ENCODE measurements at regions not wholly inside any gene's neighbourhood (a gene's known extent, or its start where the extent isn't known, plus 50 kb on each side); places are given as distances from the start of the nearest gene placed in this dataset.

GRCh38 chr22:48782326-48782725, 1045.3 kb downstream of the BRD1 start:
- Histone ChIP-seq H3K27me3 (ENCODE audit: control insufficient read depth, insufficient read depth, low read length) (no peaks in the 10 kb centered on the region), H4K5ac (ENCODE audit: low read depth, low read length) (no peak overlapping the region), H3K9ac (ENCODE audit: low read depth, low read length) (no peak overlapping the region), H2BK20ac (ENCODE audit: low read depth, low read length) (no peak overlapping the region), H3K4ac (ENCODE audit: low read depth, low read length) (no peak overlapping the region), H4K91ac (ENCODE audit: insufficient read depth, low read depth, low read length) (no peak overlapping the region), H2AFZ (replicated peaks; ENCODE audit: low read length, poor library complexity) (no peak overlapping the region), H3K27ac (ENCODE audit: insufficient read depth, low read length) (no peak overlapping the region), H3K9me3 (ENCODE audit: control insufficient read depth, insufficient read depth, low read length) (peaks cover 71% of the 10 kb centered on the region), H2BK5ac (ENCODE audit: low read depth, low read length, poor library complexity, severe bottlenecking) (no peak overlapping the region), H3K9me1 (ENCODE audit: insufficient read depth, low read length) (no peaks in the 10 kb centered on the region), H3K56ac (ENCODE audit: extremely low read depth, insufficient read depth, low read length) (no peak overlapping the region), H3K18ac (ENCODE audit: low read depth, low read length) (no peak overlapping the region), H2BK120ac (ENCODE audit: low read depth, low read length) (no peak overlapping the region), H2BK15ac (ENCODE audit: low read depth, low read length) (no peak overlapping the region), H3K14ac (replicated peaks; ENCODE audit: low read depth, low read length) (no peak overlapping the region), H2AK5ac (ENCODE audit: low read depth, low read length) (no peak overlapping the region), H3K4me3 (ENCODE audit: insufficient read depth, low read depth, low read length) (no peak overlapping the region), H4K8ac (ENCODE audit: low read depth in 2 of 2, low read length in 2 of 2) (no peak overlapping the region), H4K20me1 (ENCODE audit: insufficient read depth, low read length) (no peaks in the 10 kb centered on the region), H3K23ac (ENCODE audit: low read depth, low read length) (no peak overlapping the region), H3K4me1 (ENCODE audit: control insufficient read depth, insufficient read depth, low read length) (no peaks in the 10 kb centered on the region), H3K79me1 (ENCODE audit: low read depth in 1 of 2, low read length in 2 of 2) (no peaks in the 10 kb centered on the region), H2AK9ac (replicated peaks; ENCODE audit: low read depth, low read length, poor library complexity) (no peak overlapping the region), H3K36me3 (ENCODE audit: control insufficient read depth, insufficient read depth, low read length) (no peaks in the 10 kb centered on the region), H3K4me2 (ENCODE audit: low read depth, low read length) (no peak overlapping the region)
- TF ChIP-seq RAD21 (IDR thresholded peaks at IDR 0.05; ENCODE audit: low read length) (no peak), POLR2A (IDR thresholded peaks at IDR 0.05; ENCODE audit: low read depth, low read length) (no peak), BHLHE40 (IDR thresholded peaks at IDR 0.05; ENCODE audit: low read depth, low read length) (no peak), MXI1 (IDR thresholded peaks at IDR 0.05; ENCODE audit: borderline replicate concordance, low read depth, low read length) (no peak), CTCF (conservative IDR thresholded peaks at IDR 0.05; ENCODE audit: low read depth, low read length) (no peak)
- WGBS, 2 experiments (ENCODE audit: extremely low coverage in 2 of 2, insufficient read length in 1 of 2): no CpG with 5 or more reads among the region's 10 CpGs
- dilution Hi-C loops (cut with HindIII; ENCODE audit: low sequenced_read_pairs, unreplicated experiment): no loop called here
- in situ Hi-C loops (cut with MboI; ENCODE audit: low sequenced_read_pairs): no loop called here
- ChIA-PET CTCF (no interaction called here), POLR2A (ENCODE audit: unreplicated experiment) (no interaction called here)
- BruUV-seq (replicated peaks): no TSS peak
- intact Hi-C loops (cut with micrococcal nuclease): no loop called here
- DNase-seq (no peak), ATAC-seq (ENCODE audit: low read depth) (no peak)

Data from IMR-90 (cell line).